ENCODE measurements at regions not wholly inside any gene's neighbourhood (a gene's known extent, or its start where the extent isn't known, plus 50 kb on each side); places are given as distances from the start of the nearest gene placed in this dataset.
A peak's percentile ranks its signal among the peaks of the same experiment; 100 is the strongest.

DNA sequence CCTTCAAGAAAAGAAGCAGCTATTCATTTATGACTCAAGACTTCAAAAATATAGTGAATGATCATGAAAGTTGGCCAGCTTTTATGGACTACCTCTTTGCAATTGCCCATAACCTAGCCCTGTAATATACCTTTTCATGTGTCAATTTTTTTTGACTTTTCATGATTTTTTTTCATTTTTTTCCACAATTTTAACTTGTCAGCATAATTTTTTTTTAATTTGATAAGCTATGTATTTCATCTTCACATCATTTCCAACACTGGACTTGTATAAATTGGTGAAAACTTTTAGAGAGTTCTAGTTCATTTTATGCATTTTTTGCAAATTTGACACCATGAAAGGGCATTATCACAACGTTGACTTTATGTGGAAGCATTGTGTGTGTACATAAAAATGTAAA is 220.8 kb upstream of the NFE2L3 start:
- H3K4me3 ChIP-seq (ENCODE audit: low read depth, low read length), result no peak overlapping the region
- TF ChIP-seq, protein P1, sequence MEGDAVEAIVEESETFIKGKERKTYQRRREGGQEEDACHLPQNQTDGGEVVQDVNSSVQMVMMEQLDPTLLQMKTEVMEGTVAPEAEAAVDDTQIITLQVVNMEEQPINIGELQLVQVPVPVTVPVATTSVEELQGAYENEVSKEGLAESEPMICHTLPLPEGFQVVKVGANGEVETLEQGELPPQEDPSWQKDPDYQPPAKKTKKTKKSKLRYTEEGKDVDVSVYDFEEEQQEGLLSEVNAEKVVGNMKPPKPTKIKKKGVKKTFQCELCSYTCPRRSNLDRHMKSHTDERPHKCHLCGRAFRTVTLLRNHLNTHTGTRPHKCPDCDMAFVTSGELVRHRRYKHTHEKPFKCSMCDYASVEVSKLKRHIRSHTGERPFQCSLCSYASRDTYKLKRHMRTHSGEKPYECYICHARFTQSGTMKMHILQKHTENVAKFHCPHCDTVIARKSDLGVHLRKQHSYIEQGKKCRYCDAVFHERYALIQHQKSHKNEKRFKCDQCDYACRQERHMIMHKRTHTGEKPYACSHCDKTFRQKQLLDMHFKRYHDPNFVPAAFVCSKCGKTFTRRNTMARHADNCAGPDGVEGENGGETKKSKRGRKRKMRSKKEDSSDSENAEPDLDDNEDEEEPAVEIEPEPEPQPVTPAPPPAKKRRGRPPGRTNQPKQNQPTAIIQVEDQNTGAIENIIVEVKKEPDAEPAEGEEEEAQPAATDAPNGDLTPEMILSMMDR (IDR thresholded peaks at IDR 0.05; ENCODE audit: control insufficient read depth, extremely low read depth, insufficient read depth), result no peak
- no peak for DNase-seq (ENCODE audit: low read depth)

DNA sequence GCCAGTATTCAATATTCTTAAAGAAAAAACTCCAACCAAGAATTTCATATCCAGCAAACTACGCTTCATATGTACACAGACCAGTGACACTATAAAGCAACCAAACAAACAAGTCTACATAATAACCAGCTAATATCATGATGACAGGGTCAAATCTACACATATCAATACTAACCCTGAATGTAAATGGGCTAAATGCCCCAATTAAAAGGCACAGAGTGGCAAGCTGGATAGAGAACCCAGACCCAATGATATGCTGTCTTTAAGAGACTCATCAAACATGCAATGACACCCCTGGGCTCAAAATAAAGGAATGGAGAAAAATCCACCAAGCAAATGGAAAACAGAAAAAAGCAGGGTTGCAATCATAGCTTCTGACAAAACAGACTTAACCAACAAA is 218.1 kb upstream of the NFE2L3 start:
- TF ChIP-seq, protein P1 (IDR thresholded peaks at IDR 0.05; ENCODE audit: control insufficient read depth, extremely low read depth, insufficient read depth), result no peak
- H3K4me3 ChIP-seq (ENCODE audit: low read depth, low read length), result no peak overlapping the region
- no peak for DNase-seq (ENCODE audit: low read depth)

DNA sequence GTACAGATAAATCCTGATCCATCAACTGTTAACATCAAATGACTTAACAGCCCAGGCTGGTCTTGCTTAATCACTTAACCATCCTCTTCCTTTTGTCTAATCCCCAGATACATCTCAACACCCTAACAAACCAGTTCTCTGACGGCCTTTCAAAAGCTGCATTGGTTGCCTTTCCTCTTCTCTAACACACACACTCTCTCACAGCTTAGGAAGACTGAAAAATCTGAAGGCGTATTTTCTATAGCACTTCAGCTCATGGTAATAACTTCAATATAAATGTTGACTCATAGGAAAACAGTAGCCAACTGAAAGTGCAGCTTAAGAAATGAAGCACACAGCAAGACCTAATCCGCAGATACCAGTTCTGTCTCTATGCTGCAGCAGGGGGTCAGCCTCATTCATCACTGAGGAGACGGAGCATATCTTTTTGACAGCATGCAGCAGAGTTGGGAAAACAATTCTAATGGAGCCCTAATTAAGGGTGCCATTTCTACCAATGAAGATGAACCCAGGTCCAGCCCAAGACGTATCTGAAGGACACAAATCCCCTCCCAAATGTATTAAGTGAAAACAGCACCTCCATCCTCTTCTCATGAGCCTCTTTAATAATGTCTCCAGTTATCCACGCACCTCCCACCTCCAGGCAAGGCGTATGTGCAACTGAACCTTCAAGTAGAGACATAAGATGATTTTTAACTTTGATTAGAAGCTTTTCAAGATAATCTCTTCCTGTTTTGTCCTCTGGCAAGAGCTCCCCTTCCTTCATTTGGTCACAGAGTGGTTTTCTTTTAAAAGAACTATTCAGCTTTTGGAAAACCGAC is 211.7 kb upstream of the NFE2L3 start:
- H3K4me3 ChIP-seq (ENCODE audit: low read depth, low read length), result peak overlapping the region; percentile 38
- DNase-seq (ENCODE audit: low read depth), result no peak
- TF ChIP-seq, protein P1 (IDR thresholded peaks at IDR 0.05; ENCODE audit: control insufficient read depth, extremely low read depth, insufficient read depth), result no peak

DNA sequence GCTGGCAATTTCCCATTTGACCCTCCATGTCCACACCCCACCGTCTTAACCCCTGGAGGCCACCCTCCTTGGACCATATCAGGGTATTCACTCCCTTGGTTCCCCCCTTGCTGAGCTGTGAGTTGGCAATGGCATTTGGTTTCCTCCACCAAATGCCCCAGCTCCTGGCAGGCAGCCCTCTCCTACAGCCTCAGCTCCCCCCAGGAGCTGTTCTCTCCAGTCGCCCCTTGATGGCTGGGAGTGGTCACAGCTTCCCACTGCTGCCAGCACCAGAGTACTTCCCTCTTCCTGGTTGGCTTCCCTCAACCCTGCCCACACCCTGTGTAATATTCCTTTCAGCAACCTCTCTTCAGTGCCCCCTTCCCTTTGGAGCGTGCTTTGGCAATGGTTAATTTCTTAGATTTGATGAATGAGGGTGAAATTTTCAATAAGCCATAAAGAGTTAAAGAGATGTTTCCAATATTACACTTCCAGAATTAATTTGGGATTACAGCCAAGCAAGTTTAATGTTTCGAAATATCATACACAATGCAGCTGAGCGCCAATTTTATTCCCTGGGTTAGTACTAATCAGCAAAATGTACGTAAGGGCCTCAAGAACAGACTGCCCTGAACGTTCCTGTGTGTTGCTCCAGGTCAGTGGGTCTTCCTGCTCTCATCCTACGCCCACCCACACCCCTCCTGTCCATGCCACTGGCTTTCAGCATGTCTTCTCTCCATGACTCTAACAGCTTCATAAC is 207.1 kb upstream of the NFE2L3 start:
- no peak for DNase-seq (ENCODE audit: low read depth)
- TF ChIP-seq, protein P1 (IDR thresholded peaks at IDR 0.05; ENCODE audit: control insufficient read depth, extremely low read depth, insufficient read depth), result no peak
- H3K4me3 ChIP-seq (ENCODE audit: low read depth, low read length), result no peak overlapping the region

DNA sequence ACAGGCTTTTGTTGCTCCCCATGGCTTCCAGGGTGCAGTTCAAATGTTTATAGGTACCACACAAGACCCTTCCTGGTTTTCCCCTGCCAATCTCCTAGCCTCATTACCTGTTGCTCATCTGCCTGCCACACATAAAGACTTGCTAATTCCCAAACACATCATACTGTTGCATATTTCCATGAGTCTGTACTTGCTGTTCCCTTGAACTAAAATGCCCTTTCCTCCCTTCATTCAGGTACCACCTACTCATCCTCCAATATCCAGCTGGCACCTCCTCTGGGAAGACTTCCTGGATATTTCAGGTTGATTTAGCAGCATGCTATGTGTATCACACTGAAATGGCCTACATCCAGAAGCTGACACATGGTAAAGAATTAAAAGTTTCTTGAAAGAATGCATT is 206.4 kb upstream of the NFE2L3 start:
- TF ChIP-seq, protein P1 (IDR thresholded peaks at IDR 0.05; ENCODE audit: control insufficient read depth, extremely low read depth, insufficient read depth), result no peak
- no peak overlapping the region for H3K4me3 ChIP-seq (ENCODE audit: low read depth, low read length)
- no peak for DNase-seq (ENCODE audit: low read depth)

DNA sequence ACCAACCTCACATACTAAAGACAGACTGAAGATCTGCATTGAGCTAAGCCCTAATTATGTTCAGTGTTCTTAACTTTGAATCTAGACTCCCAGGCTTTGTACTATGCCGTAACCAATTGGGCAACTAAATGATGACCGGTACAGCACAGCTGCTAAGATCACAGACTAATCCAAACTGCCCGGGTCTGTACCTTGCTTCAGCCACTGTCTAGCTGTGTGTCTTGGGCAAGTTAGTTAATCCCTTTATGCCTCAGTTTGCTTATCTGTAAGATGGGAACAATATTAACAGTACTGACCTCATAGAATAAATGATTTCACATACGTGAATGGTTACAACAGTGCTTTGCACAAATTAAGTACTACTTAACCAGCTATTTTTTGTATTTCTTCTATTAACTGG is 205.8 kb upstream of the NFE2L3 start:
- H3K4me3 ChIP-seq (ENCODE audit: low read depth, low read length), result no peak overlapping the region
- no peak for DNase-seq (ENCODE audit: low read depth)
- TF ChIP-seq, protein P1 (IDR thresholded peaks at IDR 0.05; ENCODE audit: control insufficient read depth, extremely low read depth, insufficient read depth), result no peak

Data from LNCaP clone FGC (cell line).